ENCODE measurements at regions not wholly inside any gene's neighbourhood (a gene's known extent, or its start where the extent isn't known, plus 50 kb on each side); places are given as distances from the start of the nearest gene placed in this dataset.

- TF ChIP-seq CTCF (IDR thresholded peaks at IDR 0.05) (no peak), POLR2A (IDR thresholded peaks at IDR 0.05) (no peak)
Measured at GRCh38 chr3:153399636-153400035, 237.6 kb downstream of the RAP2B start.

All from heart left ventricle (tissue), 13 donors.